ENCODE measurements at regions not wholly inside any gene's neighbourhood (a gene's known extent, or its start where the extent isn't known, plus 50 kb on each side); places are given as distances from the start of the nearest gene placed in this dataset.

DNA sequence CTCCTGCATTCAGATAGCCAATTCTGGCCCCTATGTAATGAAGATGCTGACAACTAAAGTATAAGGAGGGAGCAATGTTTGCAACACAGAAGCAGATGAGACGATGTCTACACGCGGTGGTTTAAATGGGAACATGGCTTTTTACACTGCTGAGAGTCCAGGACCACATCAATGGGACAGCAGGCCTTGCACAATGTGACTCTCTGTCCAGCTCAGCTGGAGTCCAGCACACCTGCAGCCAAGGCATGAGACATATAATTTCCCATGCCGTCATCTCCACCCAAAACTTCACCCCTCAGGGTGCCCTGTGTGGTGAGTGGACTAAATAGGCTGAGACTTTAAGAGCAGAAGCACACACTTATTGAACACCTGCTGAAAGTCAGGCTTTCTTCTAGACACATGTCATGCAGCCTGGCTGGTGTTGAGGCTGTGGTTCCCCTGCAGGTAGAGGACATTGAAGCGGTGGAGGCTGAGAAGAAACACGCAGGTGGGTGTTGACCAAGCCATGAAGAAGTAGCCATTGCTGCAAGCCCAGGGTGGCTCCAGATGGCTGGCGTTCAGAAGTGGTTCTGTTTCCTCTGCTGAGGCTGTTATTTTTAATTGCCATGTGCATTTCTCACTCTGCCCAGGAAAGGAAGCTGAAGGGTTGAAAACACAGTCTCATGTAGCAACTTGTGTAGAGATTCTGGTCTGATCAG is 345.6 kb downstream of the MYCN start:
- Histone ChIP-seq H3K36me3 (ENCODE audit: control insufficient read depth in 2 of 4, insufficient read depth in 4 of 4, low read length in 3 of 4) (no peaks in the 10 kb centered on the region), H3K27me3 (replicated peaks in 1 of 4; ENCODE audit: control insufficient read depth in 3 of 4, extremely low read depth in 1 of 4, insufficient read depth in 3 of 4, low read length in 3 of 4) (no peaks in the 10 kb centered on the region), H3K9ac (replicated peaks in 1 of 4; ENCODE audit: extremely low read depth in 1 of 4, low read depth in 3 of 4, low read length in 3 of 4) (no peak overlapping the region), H3K79me2 (ENCODE audit: control insufficient read depth in 1 of 2, insufficient read depth in 2 of 2, low read length in 2 of 2) (no peaks in the 10 kb centered on the region), H3K4ac (replicated peaks; ENCODE audit: insufficient read length, low read depth, low read length) (no peak overlapping the region), H3K27ac (ENCODE audit: low read depth, low read length) (no peak overlapping the region), H4K5ac (ENCODE audit: insufficient read length, low read depth, low read length) (no peak overlapping the region), H4K91ac (replicated peaks; ENCODE audit: insufficient read length, low read length) (no peak overlapping the region), H3K23ac (ENCODE audit: insufficient read length) (no peak overlapping the region), H4K8ac (ENCODE audit: extremely low read depth, insufficient read depth, low read length) (no peak overlapping the region), H3K4me3 (ENCODE audit: extremely low read depth in 1 of 4, insufficient read depth in 2 of 4, low read depth in 3 of 4, low read length in 4 of 4) (no peak overlapping the region), H2AFZ (ENCODE audit: low read length) (no peak overlapping the region), H2BK20ac (ENCODE audit: low read length) (no peak overlapping the region), H3K9me3 (ENCODE audit: insufficient read depth in 2 of 2, low read depth in 1 of 2, low read length in 1 of 2) (no peaks in the 10 kb centered on the region), H4K20me1 (replicated peaks in 1 of 2; ENCODE audit: control insufficient read depth in 1 of 2, insufficient read depth in 2 of 2, low read length in 2 of 2) (no peaks in the 10 kb centered on the region), H2BK12ac (ENCODE audit: low read depth, low read length) (no peak overlapping the region), H3K4me2 (ENCODE audit: insufficient read depth in 1 of 2, low read depth in 2 of 2, low read length in 2 of 2) (no peak overlapping the region), H3K79me1 (ENCODE audit: low read depth, low read length) (no peaks in the 10 kb centered on the region), H2BK120ac (replicated peaks; ENCODE audit: low read depth, low read length) (no peak overlapping the region), H3K56ac (replicated peaks; ENCODE audit: insufficient read length, low read depth, low read length) (no peak overlapping the region), H2BK15ac (ENCODE audit: low read length) (no peak overlapping the region), H3K14ac (ENCODE audit: insufficient read length) (no peak overlapping the region), H3K4me1 (replicated peaks in 1 of 4; ENCODE audit: control insufficient read depth in 3 of 4, insufficient read depth in 4 of 4, low read length in 3 of 4) (peaks cover 0 to 2% (median 0%) of the 10 kb centered on the region in 4 experiments; a peak in 2 of 7 replicates), H2AK5ac (ENCODE audit: low read depth, low read length) (no peak overlapping the region), H2BK5ac (ENCODE audit: low read depth, low read length) (no peak overlapping the region), H3K18ac (ENCODE audit: extremely low read depth, low read length) (no peak overlapping the region), H3K23me2 (ENCODE audit: low read depth, low read length) (no peaks in the 10 kb centered on the region)
- POLR2A ChIA-PET (ENCODE audit: partially characterized antibody): no interaction called here
- DNase-seq (ENCODE audit: low read depth in 1 of 2, low spot score in 2 of 2) (no peak), FAIRE-seq (no peak)
- CTCF ChIA-PET (ENCODE audit: partially characterized antibody): interaction anchor here (1.0 to 1.4 kb wide), 5 partner anchors 14 to 222 kb away, joined by 3 to 5 read pairs (median 4); no protein-coding TSS in a partner anchor
- 90% methylated on average over 7 of the region's 7 CpGs; no CpG with 5 or more reads in 1 of the 2 experiments for WGBS, 2 experiments (ENCODE audit: extremely low coverage in 1 of 2, insufficient coverage in 1 of 2, insufficient read length in 1 of 2, insufficient replicate concordance in 2 of 2, low coverage in 1 of 2, low lambda C conversion rate in 2 of 2, missing lambda C conversion rate in 1 of 2)

All from H1 (cell line).